GM18507 (cell line): ENCODE measurements at regions not wholly inside any gene's neighbourhood (a gene's known extent, or its start where the extent isn't known, plus 50 kb on each side); places are given as distances from the start of the nearest gene placed in this dataset.
"Not testable (repeated sequence)": the region's sequence is repeated elsewhere in the genome, so short reads cannot be mapped to it uniquely, and the experiment has no call there.

Experiments
- DNase-seq: peaks from one replicate; pipeline ENCODE4 v3.0.0; 2011; ENCODE audit warnings: low read depth; ENCODE audit not compliant: insufficient read length; ENCODE audit errors: extremely low spot score
- FAIRE-seq: peaks from 2 replicates; lab custom pipeline; 2011; peaks lifted over from hg19 to GRCh38; lab: Jason Lieb, UNC

DNA sequence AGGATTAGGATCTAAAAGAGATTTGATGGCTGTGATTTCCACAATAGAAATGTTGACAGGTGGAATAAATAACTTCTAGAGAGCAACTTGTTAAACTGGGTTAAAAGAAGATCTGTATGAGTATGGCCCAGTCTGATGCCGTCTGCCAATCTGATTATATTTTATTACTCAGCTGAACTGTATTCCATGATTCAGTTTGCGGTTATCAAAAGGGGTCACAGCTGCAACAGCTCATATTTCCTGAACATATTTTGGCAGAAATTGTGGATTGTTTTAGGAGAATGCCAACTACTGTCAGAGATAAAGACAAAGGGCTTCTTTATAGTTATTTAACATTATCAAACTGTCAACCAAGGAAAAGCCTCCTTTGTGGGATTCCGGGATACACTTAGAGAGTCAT, 244.8 kb upstream of the MINDY3 start:
- FAIRE-seq (no peak), DNase-seq (no peak)

GRCh38 chr10:16116404-16117304, 256.3 kb upstream of the MINDY3 start:
- DNase-seq (peak; percentile 2), FAIRE-seq (peak; percentile 62)

DNA sequence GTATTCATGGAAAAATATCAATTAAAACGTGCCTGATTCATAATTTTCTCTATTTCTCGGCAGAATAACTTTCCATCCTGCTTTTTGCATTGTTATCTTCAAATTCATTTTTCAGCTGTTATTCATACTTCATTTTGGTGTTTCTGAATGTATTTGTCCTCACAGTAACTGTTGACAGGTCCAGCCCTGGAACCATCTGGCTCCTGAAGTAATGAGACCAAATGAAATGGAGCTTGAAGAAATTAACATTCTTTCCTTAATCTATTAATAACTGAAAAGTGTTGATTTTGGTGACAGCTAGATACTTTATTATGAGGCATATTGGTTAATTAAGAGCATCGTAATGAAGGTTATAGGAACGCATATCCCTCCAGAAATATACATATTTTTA, 257.0 kb upstream of the MINDY3 start:
- FAIRE-seq (no peak), DNase-seq (no peak)

DNA sequence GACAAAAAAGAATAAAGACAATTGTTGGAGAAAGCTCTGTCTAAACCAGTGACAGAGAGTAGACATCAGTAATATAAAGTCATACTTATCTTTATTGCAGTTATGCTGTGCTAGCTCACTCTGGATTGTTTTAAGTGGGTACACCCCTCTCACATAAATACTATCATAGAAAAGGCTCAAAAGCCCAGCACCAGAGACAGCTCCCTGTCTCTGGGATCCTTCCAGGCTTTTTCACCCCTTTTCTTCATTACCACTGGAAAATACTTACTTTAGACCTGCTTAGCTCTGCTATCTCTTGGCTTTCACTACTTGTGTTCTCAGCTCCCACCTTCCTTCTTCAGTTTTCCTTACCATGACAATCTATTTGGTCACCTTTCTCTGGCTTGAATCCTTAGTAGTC, 259.1 kb upstream of the MINDY3 start:
- DNase-seq, result no peak
- no peak for FAIRE-seq

GRCh38 chr10:16120563-16120962, 260.3 kb upstream of the MINDY3 start:
- no peak for DNase-seq
- FAIRE-seq, result no peak

DNA sequence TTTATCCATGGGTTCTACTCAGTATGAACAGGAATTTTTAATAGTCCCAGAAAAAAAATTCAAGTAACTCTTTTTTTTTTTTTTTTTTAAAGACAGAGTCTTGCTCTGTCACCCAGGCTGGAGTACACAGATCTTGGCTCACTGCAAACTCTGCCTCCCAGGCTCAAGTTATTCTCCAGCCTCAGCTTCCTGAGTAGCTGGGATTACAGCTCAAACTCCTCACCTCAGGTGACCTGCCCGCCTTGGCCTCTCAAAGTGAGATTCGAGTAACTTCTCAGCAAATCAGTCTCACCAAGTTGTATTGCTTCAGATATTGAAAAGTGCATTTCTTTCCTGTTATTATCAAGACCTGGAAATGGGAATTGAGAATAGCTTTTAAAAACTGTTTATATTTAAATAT, 281.2 kb upstream of the MINDY3 start:
- DNase-seq (no peak), FAIRE-seq (no peak)

- DNase-seq (no peak), FAIRE-seq (no peak)
These were observed 286.7 kb upstream of the MINDY3 start for GRCh38 chr10:16146993-16147392.

DNA sequence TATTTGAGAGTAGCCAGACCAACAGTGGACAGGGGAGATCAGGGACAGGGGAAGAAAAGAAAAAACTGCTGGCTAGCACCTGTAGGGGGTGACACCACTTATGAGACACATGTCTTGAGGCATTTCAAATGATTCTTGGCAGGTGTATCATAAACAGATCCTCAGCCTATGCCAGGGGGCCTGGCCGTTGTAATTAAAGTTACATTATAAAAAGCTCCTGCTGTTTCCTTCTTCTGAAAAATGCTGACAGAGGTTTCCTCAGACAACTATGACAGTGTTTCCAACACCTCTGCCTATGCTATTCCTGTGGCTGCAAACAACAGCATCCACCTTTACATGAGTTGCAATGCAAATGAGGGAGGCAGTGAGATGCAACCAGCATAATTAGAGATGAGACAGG, 281.0 kb upstream of the PTER start:
- FAIRE-seq, result no peak

GRCh38 chr10:16156681-16157080, 280.1 kb upstream of the PTER start:
- FAIRE-seq (no peak), DNase-seq (no peak)

More for the DNA sequence above, 281.0 kb upstream of the PTER start:
- DNase-seq, result no peak

DNA sequence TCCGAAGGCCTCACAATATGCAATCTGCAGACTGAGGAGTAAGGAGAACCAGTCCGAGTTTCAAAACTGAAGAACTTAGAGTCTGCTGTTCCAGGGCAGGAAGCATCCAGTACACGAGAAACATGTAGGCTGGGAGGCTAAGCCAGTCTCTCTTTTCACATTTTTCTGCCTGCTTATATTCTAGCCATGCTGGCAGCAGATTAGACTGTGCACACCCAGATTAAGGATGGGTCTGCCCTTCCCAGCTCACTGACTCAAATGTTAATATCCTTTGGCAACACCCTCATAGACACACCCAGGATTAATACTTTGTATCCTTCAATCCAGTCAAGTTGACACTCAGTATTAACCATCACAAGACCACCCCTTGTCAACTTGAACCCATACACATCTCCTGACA, 271.7 kb upstream of the PTER start:
- not testable (repeated sequence) for FAIRE-seq, DNase-seq

- DNase-seq (no peak), FAIRE-seq (no peak)
These were observed 254.7 kb upstream of the PTER start for GRCh38 chr10:16182144-16182543.

GRCh38 chr10:16182688-16183087, 254.1 kb upstream of the PTER start:
- FAIRE-seq, result no peak
- DNase-seq, result no peak

- no peak for FAIRE-seq
- DNase-seq, result no peak
These were observed 252.7 kb upstream of the PTER start for GRCh38 chr10:16184096-16184597.

DNA sequence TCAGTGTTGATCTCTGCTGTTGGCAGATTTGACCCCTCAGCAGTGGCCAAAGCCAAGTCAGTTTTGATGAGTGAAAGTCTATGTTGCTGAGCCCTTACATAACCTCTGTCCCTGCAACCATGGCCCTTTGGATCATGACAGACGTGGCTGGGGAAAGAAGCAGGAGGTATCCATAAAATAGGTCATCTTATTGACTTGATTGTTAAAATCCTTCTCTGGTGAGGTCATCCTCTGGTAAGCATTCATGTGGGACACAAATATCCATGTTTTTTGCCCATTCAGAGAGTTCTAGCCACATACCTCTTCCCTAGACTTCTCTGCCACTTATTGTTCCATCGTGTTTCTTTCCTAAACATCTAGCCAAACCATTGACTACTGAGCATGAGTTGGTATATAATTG, 251.9 kb upstream of the PTER start:
- FAIRE-seq (no peak), DNase-seq (no peak)

DNA sequence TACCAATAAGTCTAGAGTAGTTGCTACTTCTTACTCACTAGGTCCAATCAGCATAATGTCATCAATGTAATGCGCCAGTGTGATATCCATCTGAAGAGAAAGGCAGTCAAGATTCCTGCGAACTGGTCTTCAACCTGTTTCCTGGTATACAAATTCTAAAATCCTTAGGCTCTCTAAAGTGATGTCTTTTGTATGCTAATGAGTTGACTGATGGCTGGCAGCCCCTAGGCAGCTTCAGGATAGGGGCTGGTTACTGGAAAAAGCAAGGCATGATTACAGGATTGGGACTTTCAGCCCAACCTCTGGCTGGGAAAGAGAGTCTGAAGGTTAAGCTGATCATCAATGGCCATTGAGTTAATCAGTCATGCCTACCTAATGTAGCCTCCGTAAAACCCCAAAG, 250.2 kb upstream of the PTER start:
- FAIRE-seq, result no peak
- DNase-seq, result no peak

DNA sequence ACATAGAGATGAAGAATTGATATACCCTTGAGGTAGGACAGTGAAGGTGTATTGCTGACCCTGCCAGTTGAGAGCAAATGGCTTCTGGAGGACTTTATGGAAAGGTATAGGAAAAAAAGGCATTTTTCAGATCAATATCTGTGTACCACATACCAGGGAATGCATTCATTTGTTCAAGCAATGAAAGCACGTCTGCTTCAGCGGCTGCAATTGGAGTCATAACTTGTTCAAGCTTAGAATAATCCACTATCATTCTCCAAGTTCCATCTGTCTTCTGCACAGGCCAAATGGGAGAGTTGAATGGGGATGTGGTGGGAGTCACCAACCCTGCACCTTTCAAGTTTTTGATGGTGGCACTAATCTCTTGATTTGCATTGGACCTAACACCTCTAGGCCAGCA, 249.6 kb upstream of the PTER start:
- DNase-seq (no peak), FAIRE-seq (no peak)

DNA sequence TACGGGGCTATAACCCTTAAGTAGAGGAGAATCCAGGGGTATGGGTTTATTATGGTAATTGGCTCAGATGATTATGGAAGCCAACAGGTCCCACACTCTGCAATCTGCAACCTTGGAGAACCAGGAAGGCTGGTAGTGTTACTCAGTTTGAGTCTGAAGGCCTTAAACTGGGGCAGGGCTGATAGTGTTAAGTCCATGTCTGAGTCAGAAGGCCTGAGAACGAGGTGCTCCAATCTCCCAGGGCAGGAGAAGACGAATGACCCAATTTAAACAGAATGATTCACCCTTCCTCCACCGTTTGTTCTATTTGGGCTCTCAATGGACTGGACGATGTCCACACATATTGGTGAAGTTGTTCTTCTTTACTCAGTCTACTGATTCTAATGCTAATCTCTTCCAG, 244.5 kb upstream of the PTER start:
- DNase-seq, result no peak
- no peak for FAIRE-seq

DNA sequence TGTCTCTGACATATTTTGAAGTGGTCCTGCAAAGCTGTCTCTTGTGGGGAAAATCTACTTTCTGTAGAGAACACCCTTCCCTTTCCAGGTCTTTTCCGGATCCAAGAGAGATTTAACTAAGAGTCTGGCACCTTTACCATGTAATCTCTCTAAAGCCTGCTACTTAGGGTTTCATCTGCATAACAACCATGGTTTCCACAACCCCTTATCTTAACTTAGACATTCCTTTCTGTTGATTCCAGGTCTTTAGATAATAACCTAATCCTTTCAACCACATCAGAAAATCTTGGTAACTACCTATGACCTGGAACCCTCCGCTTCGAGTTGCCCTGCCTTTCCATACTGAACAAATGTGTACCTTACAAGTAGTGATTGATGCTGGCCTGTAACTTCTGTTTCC, 243.6 kb upstream of the PTER start:
- FAIRE-seq (no peak), DNase-seq (no peak)

- FAIRE-seq (peak; percentile 94), DNase-seq (peak; percentile 7)
These were observed 241.5 kb upstream of the PTER start for GRCh38 chr10:16195178-16195769.

GRCh38 chr10:16195894-16196293, 240.9 kb upstream of the PTER start:
- FAIRE-seq, result no peak
- no peak for DNase-seq

- FAIRE-seq, result no peak
- DNase-seq, result no peak
These were observed 237.6 kb upstream of the PTER start for GRCh38 chr10:16199216-16199615.
